Choroid plexus epithelial cell (primary cell): ENCODE measurements at regions not wholly inside any gene's neighbourhood (a gene's known extent, or its start where the extent isn't known, plus 50 kb on each side); places are given as distances from the start of the nearest gene placed in this dataset.
"Not testable (repeated sequence)": the region's sequence is repeated elsewhere in the genome, so short reads cannot be mapped to it uniquely, and the experiment has no call there.

Experiments used
- DNase-seq: peaks from one replicate; pipeline ENCODE4 v3.0.0-alpha.2; 2010; ENCODE audit warnings: low read depth
- H3K4me3 ChIP-seq: 2 replicates; pipeline ENCODE4 v1.5.1; 2011; ENCODE audit warnings: low read depth, mild to moderate bottlenecking, control low read depth, low read length, moderate library complexity
- CTCF ChIP-seq: conservative IDR thresholded peaks from 2 replicates; pipeline ENCODE4 v1.5.1; 2011; ENCODE audit warnings: low read depth, mild to moderate bottlenecking, control low read depth, inconsistent platforms, low read length, moderate library complexity

DNA sequence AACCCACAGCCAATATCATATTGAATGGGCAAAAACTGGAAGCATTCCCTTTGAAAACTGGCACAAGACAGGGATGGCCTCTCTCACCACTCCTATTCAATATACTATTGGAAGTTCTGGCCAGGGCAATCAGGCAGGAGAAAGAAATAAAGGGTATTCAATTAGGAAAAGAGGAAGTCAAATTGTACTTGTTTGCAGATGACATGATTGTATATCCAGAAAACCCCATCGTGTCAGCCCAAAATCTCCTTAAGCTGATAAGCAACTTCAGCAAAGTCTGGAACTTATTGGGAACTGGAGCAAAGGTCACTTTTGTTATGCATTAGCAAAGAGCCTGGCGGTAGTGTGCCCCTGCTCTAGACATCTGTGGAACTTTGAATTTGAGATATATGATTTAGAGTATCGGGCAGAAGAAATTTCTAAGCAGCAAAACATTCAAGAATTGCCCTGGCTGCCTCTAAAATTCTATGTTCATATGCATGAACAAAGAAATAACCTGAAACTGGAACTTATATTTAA lies 53.4 kb upstream of the PSMA1 start:
- not testable (repeated sequence) for H3K4me3 ChIP-seq, DNase-seq

DNA sequence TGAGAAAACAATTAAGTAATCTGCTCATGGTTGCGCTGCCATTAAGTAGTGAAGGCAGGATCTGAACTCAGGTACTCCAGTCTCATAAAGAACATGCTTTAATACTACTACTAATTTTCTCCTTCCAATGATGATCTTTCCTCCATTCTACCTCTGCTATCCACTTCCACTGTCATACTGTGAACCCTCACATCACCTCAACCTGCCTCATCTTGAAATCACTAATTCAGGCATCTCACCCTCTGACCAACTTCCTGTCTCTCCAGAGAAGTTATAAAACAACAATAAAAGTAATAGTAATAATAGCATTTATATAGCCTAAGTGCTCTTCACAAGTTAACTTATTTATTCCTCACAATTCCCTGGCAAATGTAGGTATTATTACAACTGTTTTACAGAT lies 57.1 kb upstream of the PSMA1 start:
- H3K4me3 ChIP-seq, result no peak overlapping the region
- TF ChIP-seq CTCF, result no peak
- DNase-seq, result no peak

- H3K4me3 ChIP-seq, result no peak overlapping the region
- TF ChIP-seq CTCF, result no peak
- DNase-seq, result no peak
Observed at GRCh38 chr11:14577835-14578529, 57.8 kb upstream of the PSMA1 start.

- TF ChIP-seq CTCF, result no peak
- no peak overlapping the region for H3K4me3 ChIP-seq
- DNase-seq, result peak; percentile 89
Observed at GRCh38 chr11:14578541-14578956, 58.4 kb upstream of the PSMA1 start.

DNA sequence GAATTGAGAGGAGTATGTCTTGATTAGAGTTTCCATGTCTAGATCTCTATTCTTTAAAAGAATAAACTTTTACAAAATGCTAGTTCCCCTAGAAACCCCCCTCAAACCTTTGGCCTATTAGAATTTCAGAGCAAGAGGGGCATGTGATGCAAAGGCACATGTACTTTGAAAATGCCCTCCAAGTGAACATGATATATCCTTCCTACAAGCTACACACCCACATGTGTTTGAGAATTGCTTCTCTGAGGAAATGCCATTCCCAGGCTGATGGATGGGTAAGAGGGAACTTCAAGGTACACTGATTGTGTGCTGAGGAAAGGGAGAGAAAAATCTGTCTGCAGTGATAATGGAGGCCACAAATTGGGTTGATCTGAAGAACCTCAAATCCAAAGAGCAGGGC lies 59.5 kb upstream of the PSMA1 start:
- TF ChIP-seq CTCF, result no peak
- no peak overlapping the region for H3K4me3 ChIP-seq
- DNase-seq, result no peak

DNA sequence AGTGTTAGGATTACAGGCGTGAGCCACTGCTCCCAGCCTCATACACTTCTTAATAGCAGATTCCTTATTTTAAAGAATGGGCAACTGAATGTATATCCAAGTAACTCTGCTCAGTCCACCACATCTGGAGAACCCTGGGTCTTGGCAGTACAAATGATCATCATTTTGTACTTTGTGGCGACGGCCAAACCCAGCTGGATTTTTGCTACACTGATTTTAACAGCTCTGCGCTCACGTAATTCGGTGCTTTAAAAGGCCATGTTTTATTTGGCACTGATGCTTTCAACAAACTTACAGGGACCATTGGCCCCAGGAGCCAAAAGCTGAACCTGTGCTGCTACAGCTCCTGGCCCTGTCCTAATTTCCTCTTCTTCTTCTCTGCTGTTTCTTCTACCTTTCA lies 60.8 kb upstream of the PDE3B start:
- no peak overlapping the region for H3K4me3 ChIP-seq
- no peak for TF ChIP-seq CTCF
- peak; percentile 13 for DNase-seq

GRCh38 chr11:14583252-14584034 lies 60.2 kb upstream of the PDE3B start:
- no peak overlapping the region for H3K4me3 ChIP-seq
- peak; percentile 16 for DNase-seq
- no peak for TF ChIP-seq CTCF
